Body of pancreas (tissue), 4 donors: ENCODE measurements at regions not wholly inside any gene's neighbourhood (a gene's known extent, or its start where the extent isn't known, plus 50 kb on each side); places are given as distances from the start of the nearest gene placed in this dataset.
"Not testable (repeated sequence)": the region's sequence is repeated elsewhere in the genome, so short reads cannot be mapped to it uniquely, and the experiment has no call there.

Experiments used
- ATAC-seq: fragments of 150-250 bp; one replicate; pipeline ENCODE4 v1.9.1; 2016
- DNase-seq, 4 donors: peaks; one replicate each; pipeline ENCODE4 v3.0.0-alpha.2; 2019
- H3K27ac ChIP-seq, 4 donors: fragments of 200-600 bp; sonication (generic); 1 replicate in 3 of 4; 2 replicates in 1 of 4; pipeline versions ENCODE4 v1.5.1 to v1.6.1; 2016 to 2019; ENCODE audit warnings: mild to moderate bottlenecking in 1 of 4, mixed read lengths in 1 of 4, moderate library complexity in 1 of 4
- H3K27me3 ChIP-seq, 2 donors: fragments of 200-600 bp; sonication (generic); one replicate each; pipeline ENCODE4 v1.6.0; 2016; ENCODE audit warnings: mild to moderate bottlenecking in 1 of 2
- H3K36me3 ChIP-seq, 2 donors: fragments of 200-600 bp; sonication (generic); replicated peaks in 1 of 2; 2 replicates each; pipeline ENCODE4 v1.5.1; 2016; ENCODE audit warnings: low read depth in 2 of 2; ENCODE audit not compliant: insufficient read depth in 1 of 2
- H3K4me1 ChIP-seq: fragments of 200-600 bp; sonication (generic); one replicate; pipeline ENCODE4 v1.6.0; 2016
- H3K4me3 ChIP-seq, 2 donors: fragments of 200-600 bp; sonication (generic); 1 replicate in 1 of 2; 2 replicates in 1 of 2; pipeline ENCODE4 v1.5.1; 2016 to 2019
- H3K9me3 ChIP-seq, 3 donors: fragments of 200-600 bp; sonication (generic); 1 replicate in 2 of 3; 2 replicates in 1 of 3; pipeline ENCODE4 v1.5.1; 2016
- POLR2A ChIP-seq, 3 donors: fragments of 450-650 bp; IDR thresholded peaks; one replicate each; pipeline ENCODE4 v1.6.1; 2016; ENCODE audit warnings: antibody characterized with exemption in 3 of 3, mild to moderate bottlenecking in 2 of 3
- WGBS, 2 donors: methylation state at CpG; one replicate each; pipeline ENCODE4 v1.1.5; 2017; 5-methylcytosine and 5-hydroxymethylcytosine counted together
- intact Hi-C: fragments of 100-400 bp; cut with DNase I; formaldehyde crosslinking; loops from one replicate; pipeline ENCODE4 v1.15.1; 2023
- TF ChIP-seq, protein P1 (sequence below), 7 experiments: fragments of 450-650 bp in 4 of 7; fragments of 200-600 bp in 3 of 7; sonication (generic) in 3 of 7; IDR thresholded peaks; one replicate each; pipeline ENCODE4 v1.5.1; 2016 to 2019; ENCODE audit warnings: antibody characterized with exemption in 7 of 7

DNA sequence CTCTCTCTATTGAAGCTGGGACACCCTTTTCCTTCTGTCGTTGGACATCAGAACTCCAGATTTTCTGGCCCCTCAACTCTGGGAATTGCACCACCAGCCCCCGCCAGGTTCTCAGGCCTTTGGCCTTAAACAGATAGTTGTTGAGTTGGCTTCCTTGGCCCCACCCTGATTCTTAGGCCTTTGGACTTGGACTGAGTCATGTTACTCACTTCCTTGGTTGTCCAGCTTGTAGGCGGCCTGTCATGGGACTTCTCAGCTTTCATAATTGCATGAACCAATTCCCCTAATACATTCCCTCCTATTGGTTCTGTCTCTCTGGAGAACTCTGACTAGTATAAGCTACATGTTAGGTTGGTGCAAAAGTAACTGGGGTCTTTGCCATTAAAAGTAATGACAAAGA lies 195.7 kb downstream of the GPAT3 start:
- intact Hi-C loops = no loop called here
- no peaks in the 10 kb centered on the region for H3K9me3 ChIP-seq
- no peak for TF ChIP-seq POLR2A (IDR thresholded peaks at IDR 0.05)
- TF ChIP-seq, protein P1, sequence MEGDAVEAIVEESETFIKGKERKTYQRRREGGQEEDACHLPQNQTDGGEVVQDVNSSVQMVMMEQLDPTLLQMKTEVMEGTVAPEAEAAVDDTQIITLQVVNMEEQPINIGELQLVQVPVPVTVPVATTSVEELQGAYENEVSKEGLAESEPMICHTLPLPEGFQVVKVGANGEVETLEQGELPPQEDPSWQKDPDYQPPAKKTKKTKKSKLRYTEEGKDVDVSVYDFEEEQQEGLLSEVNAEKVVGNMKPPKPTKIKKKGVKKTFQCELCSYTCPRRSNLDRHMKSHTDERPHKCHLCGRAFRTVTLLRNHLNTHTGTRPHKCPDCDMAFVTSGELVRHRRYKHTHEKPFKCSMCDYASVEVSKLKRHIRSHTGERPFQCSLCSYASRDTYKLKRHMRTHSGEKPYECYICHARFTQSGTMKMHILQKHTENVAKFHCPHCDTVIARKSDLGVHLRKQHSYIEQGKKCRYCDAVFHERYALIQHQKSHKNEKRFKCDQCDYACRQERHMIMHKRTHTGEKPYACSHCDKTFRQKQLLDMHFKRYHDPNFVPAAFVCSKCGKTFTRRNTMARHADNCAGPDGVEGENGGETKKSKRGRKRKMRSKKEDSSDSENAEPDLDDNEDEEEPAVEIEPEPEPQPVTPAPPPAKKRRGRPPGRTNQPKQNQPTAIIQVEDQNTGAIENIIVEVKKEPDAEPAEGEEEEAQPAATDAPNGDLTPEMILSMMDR (IDR thresholded peaks at IDR 0.05) = no peak
- H3K4me1 ChIP-seq = no peaks in the 10 kb centered on the region
- no peak overlapping the region for H3K4me3 ChIP-seq
- no peaks in the 10 kb centered on the region for H3K27me3 ChIP-seq
- DNase-seq = no peak
- H3K36me3 ChIP-seq = no peaks in the 10 kb centered on the region
- no peak overlapping the region for H3K27ac ChIP-seq
- 77 to 82% methylated on average over 3 of the region's 3 CpGs for WGBS, 2 donors
- ATAC-seq = no peak

DNA sequence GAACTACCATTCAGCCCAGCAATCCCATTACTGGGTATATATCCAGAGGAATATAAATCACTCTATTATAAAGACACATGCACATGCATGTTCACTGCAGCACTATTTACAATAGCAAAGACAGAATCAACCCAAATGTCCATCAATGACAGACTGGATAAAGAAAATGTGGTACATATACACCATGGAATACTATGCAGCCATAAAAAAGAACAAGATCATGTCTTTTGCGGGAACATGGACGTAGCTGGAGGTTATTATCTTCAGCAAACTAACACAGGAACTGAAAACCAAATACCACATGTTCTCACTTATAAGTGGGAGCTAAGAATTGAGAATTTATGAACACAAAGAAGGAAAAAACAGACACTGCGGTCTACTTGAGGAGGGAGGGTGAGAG lies 195.1 kb downstream of the GPAT3 start:
- WGBS, 2 donors = 66 to 78% methylated on average over 3 of the region's 3 CpGs
- H3K4me1 ChIP-seq, H3K27ac ChIP-seq, DNase-seq, intact Hi-C loops, H3K4me3 ChIP-seq, H3K36me3 ChIP-seq, H3K27me3 ChIP-seq, H3K9me3 ChIP-seq, ATAC-seq: not testable (repeated sequence)

DNA sequence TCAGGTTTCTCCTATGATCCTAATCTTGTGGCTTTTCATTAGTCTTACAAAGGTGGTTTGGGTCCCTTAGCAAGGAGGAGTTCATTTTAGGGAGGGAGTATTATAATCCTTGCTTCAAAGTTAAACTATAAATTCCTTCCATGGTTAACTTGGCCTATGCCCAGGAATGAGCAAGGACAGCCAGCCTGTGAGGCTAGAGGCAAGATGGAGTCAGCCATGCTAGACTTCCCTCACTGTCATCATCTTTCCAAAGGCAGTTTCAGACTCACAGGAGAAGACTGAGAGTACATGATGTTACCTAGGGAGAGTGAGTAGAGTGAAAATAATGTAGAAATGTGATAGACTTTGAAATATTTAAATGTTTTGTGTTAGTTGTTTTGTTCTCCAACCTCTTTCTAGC lies 192.3 kb downstream of the GPAT3 start:
- no peaks in the 10 kb centered on the region for H3K36me3 ChIP-seq
- DNase-seq (no peak), ATAC-seq (no peak)
- H3K27me3 ChIP-seq = no peaks in the 10 kb centered on the region
- intact Hi-C loops = no loop called here
- no peak overlapping the region for H3K4me3 ChIP-seq
- H3K27ac ChIP-seq = no peak overlapping the region
- H3K4me1 ChIP-seq = no peaks in the 10 kb centered on the region
- H3K9me3 ChIP-seq = no peaks in the 10 kb centered on the region
- TF ChIP-seq POLR2A (IDR thresholded peaks at IDR 0.05) = no peak
- TF ChIP-seq, protein P1 (IDR thresholded peaks at IDR 0.05) = no peak

DNA sequence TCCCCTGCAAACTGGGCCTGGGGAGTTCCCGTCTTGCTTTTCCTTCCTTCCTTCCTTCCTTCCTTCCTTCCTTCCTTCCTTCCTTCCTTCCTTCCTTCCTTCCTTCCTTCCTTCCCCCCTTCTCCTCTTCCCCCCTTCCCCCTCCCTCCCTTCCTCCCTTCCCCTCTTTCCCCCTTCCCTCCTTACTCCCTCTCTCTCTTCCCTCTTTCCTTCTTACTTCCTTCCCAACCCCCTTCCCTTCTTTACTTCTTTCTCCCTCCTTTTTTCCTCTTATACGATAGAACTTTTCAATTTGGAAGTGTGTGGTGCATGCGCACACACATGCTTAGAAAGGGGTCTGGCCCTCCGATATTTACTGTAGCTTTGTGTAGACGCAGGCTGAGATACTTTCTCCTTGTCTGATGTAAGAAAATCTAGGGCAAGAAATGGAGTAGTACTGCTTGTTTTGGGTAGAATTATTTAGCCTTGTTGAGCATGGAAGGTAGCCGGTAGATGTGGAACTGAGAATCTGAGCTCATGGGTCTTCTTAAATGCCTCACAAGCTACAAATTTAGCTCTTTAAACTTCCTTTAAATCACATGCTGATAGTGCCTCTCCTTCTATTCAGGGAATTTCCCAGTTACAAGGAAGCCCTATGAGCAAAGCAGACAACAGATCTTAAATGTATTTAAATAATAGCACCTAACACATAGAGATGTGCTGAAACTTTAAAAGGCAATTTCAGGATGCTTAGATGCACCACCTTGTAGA lies 189.6 kb downstream of the GPAT3 start:
- 73 to 76% methylated on average over 6 of the region's 6 CpGs for WGBS, 2 donors
- ATAC-seq (no peak), DNase-seq (no peak)
- H3K9me3 ChIP-seq = no peaks in the 10 kb centered on the region
- intact Hi-C loops = no loop called here
- H3K27me3 ChIP-seq = no peaks in the 10 kb centered on the region
- no peaks in the 10 kb centered on the region for H3K36me3 ChIP-seq
- no peak overlapping the region for H3K4me3 ChIP-seq
- no peak overlapping the region for H3K27ac ChIP-seq
- H3K4me1 ChIP-seq = no peaks in the 10 kb centered on the region
- TF ChIP-seq POLR2A (IDR thresholded peaks at IDR 0.05) = no peak
- TF ChIP-seq, protein P1 (IDR thresholded peaks at IDR 0.05) = no peak

DNA sequence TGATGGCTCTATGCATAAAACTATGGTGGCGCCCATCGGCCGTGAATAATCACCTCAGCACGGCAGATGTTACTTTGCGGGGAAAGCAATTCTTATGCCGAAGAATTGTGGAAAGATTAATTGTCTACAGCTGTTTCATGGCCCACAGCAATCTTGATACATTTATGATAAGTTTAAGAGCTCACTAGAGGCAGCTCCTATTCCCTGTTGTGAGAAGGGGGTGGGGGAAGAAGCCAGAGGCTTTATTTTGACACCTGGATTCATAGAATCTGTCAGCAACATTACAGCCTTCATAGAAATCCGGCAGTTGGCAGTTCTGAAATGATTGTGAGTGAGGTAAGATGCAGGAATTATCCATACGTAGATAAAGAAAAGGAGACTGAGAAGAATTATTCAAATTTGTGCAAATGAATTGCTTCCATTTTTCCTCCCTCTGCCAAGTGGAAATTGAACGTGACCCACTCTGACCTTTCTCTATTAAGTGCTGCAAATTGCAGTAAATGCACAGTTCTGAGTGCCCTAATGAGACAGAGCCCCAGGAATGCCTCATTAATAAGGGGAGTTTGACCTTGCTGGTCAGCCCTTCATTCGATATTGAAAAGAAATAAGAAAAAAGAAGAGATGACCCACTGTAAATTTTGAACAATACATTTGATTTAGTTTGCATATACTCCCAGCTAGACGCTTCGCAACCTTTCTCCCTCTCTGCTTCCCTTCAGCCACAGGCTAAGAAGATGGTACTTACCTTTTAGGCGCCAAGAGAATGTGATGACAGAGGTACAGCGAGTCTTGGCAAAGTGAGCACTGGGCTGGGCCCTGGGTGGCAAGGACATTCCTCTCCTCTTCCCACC lies 188.8 kb downstream of the GPAT3 start:
- Histone ChIP-seq H3K4me1 (no peaks in the 10 kb centered on the region), H3K9me3 (no peaks in the 10 kb centered on the region), H3K36me3 (no peaks in the 10 kb centered on the region), H3K27ac (no peak overlapping the region), H3K4me3 (no peak overlapping the region), H3K27me3 (no peaks in the 10 kb centered on the region)
- WGBS, 2 donors = 65% methylated on average over 14 of the region's 14 CpGs
- DNase-seq (no peak), ATAC-seq (no peak)
- no peak for TF ChIP-seq POLR2A (IDR thresholded peaks at IDR 0.05)
- TF ChIP-seq, protein P1 (IDR thresholded peaks at IDR 0.05) = no peak
- intact Hi-C loops = no loop called here
